ENCODE measurements at regions not wholly inside any gene's neighbourhood (a gene's known extent, or its start where the extent isn't known, plus 50 kb on each side); places are given as distances from the start of the nearest gene placed in this dataset.

GRCh38 chr13:72435251-72435650 is 292.2 kb downstream of the MZT1 start:
- peak; percentile 2 for DNase-seq

- no peak for DNase-seq
Measured at GRCh38 chr13:72431981-72432682, 295.3 kb downstream of the MZT1 start.

DNA sequence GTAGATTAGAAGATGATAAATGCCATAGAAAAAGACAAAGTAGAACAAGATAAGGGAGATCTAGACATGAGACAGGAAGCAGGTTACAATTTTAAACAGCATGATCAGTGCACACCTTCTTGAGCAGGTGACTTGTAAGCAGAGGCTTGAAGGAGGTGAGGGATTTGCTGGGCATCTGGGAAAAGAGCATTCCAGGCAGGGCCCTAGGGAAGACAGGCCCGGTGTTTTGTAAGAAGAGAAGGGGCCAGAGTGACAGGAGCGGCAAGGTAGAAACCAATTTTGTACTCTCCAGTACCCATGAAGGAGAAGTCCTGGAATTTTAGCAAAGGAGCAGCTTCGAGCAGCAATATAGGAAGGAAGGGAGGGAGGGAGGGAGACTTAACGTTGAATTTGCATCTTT is 296.5 kb downstream of the MZT1 start:
- DNase-seq: no peak

DNA sequence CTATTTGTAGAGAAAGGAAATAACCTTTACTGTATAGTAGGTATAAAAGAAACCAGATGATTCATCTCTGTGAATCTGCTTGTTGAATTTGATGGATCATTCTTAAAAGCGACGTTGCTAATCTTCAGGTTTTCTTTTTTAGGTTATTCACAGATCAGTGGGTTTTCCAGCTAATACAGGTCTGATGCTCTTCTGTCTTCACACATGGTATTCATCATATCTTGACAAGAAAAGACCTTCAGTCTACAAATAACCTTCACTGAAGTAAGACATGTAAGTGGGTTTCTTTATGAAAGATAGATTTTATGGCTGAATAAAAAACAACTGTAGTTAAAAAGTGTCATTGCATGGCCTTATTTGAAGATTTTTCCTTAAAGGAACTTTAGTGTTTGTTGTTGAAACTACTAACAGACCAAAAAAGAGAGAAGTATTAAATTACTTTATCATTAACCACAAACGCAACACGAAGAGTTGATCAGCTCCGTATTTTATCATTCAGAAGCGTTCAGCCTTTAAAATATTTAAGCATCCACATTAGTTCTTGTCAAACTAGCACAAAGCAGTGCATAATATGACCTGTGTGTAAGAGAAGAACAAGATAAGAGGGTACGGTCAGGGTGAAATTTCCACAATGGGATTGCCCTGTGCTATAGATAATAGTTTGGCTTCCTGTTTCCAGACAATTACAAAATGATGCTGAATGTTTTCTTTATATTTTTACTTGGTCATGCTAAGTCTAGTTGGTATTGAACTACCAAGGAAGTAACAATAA is 299.5 kb downstream of the MZT1 start:
- no peak for DNase-seq

- DNase-seq: no peak
Measured at GRCh38 chr13:72424059-72424458, 303.4 kb downstream of the MZT1 start.

DNA sequence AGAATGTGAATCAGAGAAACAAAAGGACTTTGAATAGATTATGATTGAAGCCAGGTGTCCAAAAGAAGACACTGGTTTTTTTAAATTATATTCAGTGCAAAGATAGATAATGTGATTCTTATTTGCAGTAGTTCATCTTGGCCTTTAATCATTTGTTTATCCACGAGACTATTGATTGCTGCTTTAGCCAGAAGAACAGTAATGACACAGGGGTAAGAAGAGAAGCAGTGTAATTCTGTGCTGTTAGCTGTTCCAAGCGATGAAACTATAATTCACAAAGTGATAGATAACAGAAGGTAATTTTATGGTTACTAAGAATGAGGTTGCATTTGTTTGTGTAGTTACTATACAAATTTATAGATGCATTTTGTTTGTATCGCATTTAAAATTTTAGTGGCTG is 311.6 kb downstream of the MZT1 start:
- no peak for DNase-seq

- DNase-seq: no peak
Measured at GRCh38 chr13:72412481-72412880, 314.9 kb downstream of the MZT1 start.

DNA sequence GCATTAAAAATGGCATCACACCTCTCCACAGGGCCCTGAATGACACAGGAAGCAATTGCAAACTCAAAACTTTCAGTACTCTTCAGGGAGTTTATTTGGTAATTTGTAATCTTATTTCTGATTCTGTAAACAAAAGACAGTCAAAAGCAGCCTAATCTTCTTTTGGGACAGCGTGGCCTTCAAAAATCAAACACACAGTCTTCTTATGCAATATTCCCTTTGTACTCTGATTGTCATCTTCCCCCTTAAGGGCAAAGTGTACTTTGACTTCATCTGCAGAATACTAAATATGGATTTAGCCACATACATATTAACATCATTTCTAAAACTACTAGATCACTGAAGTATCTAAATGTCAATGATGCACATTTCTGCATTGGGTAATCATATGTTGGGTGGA is 322.0 kb downstream of the MZT1 start:
- DNase-seq: no peak

DNA sequence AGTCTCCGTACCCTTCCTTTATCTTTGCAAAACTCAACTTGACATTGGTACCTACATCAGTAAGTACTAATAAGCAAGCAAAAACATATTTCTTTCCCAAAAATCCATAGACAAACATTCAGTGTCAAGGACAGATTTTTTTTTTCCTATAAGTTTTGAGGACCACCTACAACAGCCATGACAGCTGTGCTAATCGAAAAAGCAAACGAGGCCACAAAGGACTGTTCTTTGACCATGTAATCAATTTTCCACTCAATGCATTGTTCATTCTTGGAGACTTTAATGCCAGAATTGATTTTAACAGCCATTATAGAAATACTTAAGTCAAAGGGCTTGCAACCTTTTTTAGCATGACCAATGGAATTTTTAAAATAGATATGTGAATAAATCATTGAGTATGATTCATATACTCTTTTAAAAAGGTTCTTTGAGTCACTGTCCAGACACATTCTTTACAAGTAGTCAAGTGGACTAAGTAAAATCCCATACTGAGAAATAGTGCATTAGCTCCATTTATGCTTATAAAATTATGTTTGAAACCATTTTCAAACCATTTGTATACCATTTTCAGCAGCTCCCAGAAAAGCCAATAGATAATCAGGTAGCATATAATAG is 323.9 kb downstream of the MZT1 start:
- no peak for DNase-seq

- DNase-seq: no peak
Measured at GRCh38 chr13:72400856-72401255, 326.6 kb downstream of the MZT1 start.

GRCh38 chr13:72399351-72399750 is 328.1 kb downstream of the MZT1 start:
- no peak for DNase-seq

- no peak for DNase-seq
Measured at GRCh38 chr13:72397265-72397664, 330.2 kb downstream of the MZT1 start.

- no peak for DNase-seq
Measured at GRCh38 chr13:72390909-72391308, 336.5 kb downstream of the MZT1 start.

GRCh38 chr13:72386138-72386684 is 341.2 kb downstream of the MZT1 start:
- DNase-seq: no peak

- DNase-seq: no peak
Measured at GRCh38 chr13:72384879-72385278, 342.6 kb downstream of the MZT1 start.

DNA sequence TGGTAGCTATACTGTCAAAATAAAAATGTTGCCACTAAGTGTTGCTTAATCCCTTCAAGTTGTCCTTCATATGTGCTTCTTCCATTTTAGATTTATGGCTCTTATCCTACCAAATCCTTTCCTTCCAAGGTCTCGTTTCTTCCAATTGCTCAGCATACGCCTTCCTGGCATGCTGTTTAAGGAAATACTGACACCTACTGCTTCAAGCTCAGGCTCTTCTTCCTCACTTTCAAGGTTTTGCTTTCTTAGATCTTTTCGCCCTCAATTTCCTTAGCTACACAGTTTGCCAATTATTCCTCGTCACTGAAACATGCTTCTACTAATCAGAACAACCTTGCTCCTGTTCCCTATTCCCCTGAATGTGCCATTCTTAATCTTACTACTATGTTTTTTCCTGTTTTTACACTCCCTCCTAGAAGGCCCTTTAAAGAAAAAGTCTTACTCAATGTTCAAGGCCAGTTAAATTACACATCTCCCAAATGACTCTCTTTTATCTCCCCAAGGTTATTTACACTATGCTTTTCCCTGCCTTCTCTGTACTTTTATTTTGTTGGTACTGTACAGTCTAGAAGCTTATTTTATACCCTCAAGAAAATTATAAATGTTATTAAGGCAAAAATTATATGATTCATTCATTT is 343.1 kb downstream of the MZT1 start:
- no peak for DNase-seq

DNA sequence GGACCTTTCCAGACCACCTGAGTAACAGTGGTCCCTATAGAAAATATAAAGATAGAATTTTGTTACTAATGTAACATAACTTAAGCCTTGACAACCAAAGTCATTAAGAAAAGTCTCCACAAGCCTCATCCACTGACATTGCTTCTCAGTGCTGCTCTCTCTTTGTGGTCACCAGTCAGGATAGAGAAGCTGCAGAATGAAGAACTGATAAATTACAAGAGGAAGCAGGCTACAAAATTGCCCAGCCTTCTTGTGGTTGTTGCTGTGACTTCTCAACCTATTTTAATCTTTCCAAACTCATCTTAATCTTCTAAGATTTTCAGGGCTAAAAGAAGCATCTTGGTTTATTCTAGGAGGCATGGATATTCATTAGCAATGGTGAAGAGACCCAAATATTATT is 343.8 kb downstream of the MZT1 start:
- DNase-seq: no peak

GRCh38 chr13:72379581-72379980 is 347.8 kb downstream of the MZT1 start:
- no peak for DNase-seq

DNA sequence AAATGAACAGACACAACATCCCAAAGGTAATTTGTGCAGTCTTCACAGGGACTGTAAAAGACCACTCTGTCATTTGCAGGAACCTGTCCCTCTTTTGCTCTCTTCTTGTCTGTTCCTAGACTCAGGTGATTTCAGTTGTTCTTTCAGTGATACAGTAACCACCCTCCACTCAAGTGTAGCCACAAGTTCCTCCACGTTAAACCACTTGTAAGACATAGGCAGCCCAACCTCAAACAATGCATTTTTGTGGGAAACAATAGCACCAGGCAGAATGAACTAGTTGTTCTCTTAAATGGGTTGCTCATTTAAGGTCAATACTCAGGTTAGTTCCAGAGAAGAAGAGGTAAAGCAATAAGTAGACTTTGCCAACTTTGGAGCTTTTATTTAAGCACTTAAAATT is 359.4 kb downstream of the MZT1 start:
- no peak for DNase-seq

- no peak for DNase-seq
Measured at GRCh38 chr13:72346716-72347115, 380.7 kb downstream of the MZT1 start.

GRCh38 chr13:72342364-72342763 is 385.1 kb downstream of the MZT1 start:
- no peak for DNase-seq

DNA sequence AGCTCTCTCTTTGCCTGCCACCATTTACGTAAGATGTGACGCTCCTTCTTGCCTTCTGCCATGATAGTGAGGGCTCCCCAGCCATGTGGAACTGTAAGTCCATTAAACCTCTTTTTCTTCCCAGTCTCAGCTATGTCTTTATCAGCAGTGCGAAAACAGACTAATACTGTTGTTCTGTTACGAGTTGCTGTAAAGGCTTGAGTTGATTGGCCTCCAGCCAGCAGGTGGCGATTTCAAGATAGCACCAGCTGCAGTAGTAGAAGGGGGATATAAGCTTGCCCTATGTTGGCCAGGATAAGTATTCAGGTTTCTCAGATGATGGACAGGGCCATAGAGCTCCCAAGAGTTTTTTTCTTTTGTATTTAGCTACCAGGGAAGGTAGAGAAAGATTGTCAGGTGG is 385.5 kb downstream of the MZT1 start:
- no peak for DNase-seq

GRCh38 chr13:72317346-72318109 is 409.9 kb downstream of the MZT1 start:
- DNase-seq: no peak
